ENCODE measurements at regions not wholly inside any gene's neighbourhood (a gene's known extent, or its start where the extent isn't known, plus 50 kb on each side); places are given as distances from the start of the nearest gene placed in this dataset.

DNA sequence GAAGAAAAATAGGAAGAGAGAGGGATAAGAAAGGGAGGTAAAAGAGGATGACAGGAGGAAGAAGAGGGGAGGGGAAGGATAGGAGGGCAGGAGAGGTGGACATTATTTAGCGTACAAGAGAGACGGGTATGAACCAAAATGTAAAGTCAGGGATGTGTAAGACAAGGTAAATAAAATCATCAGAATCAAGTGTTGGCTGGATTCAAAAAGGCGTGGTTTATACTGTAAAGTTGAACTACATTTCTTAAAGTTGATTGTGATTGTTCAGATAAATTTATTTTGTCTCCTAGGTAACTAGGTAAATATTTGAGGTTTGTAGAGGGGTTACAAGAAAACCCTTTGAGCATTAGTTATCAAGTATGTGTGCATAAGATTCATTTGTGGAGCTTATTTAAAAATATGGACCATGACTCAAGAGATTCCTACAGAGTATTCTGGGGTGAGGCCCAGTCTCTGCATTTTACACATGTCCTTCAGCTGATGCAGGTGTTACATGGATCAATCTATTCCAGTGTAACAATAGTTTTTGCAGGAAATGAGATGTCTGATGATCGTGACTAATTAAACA lies 512.1 kb upstream of the MBL2 start:
- Mint-ChIP-seq H3K27ac (ENCODE audit: unreplicated experiment) (no peak overlapping the region), H3K9me3 (ENCODE audit: unreplicated experiment) (no peaks in the 10 kb centered on the region), H3K36me3 (ENCODE audit: insufficient read depth, unreplicated experiment) (no peaks in the 10 kb centered on the region), H3K4me1 (ENCODE audit: low read depth, unreplicated experiment) (peaks cover 7% of the 10 kb centered on the region), H3K4me3 (ENCODE audit: unreplicated experiment) (no peak overlapping the region), H3K27me3 (ENCODE audit: insufficient read depth, unreplicated experiment) (peaks cover 6% of the 10 kb centered on the region)
- CTCF ChIA-PET: no interaction called here
- no peak for TF ChIP-seq CTCF (IDR thresholded peaks at IDR 0.05; ENCODE audit: insufficient read depth in 1 of 2, low read depth in 1 of 2, low read length in 1 of 2, severe bottlenecking in 1 of 2, unreplicated experiment in 1 of 2)
- no peak for DNase-seq
- Histone ChIP-seq H3K27me3 (replicated peaks; ENCODE audit: control insufficient read depth, insufficient read depth, low read length) (no peaks in the 10 kb centered on the region), H3K36me3 (ENCODE audit: control insufficient read depth, insufficient read depth, low read length) (no peaks in the 10 kb centered on the region), H3K9me3 (no peaks in the 10 kb centered on the region), H3K4me3 (ENCODE audit: low read depth, low read length) (no peak overlapping the region), H3K4me1 (no peaks in the 10 kb centered on the region)
- intact Hi-C loops (cut with micrococcal nuclease; ENCODE audit: unreplicated experiment): no loop called here
- BruUV-seq (replicated peaks): no TSS peak
- POLR2A ChIA-PET: no interaction called here

DNA sequence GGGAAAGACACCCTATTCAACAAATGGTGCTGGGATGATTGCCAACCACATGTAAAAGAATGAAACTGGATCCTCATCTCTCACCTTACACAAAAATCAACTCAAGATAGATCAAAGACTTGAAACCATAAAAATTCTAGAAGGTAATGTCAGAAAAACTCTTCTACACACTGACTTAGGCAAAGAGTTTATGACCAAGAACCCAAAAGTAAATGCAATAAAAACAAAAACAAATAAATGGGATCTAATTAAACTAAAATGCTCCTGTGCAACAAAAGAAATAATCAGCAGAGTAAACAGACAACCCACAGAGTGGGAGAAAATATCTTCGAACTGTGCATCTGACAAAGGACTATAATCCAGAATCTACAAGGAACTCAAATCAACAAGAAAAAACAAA lies 504.2 kb upstream of the MBL2 start:
- no peaks in the 10 kb centered on the region for H3K27me3 ChIP-seq (replicated peaks; ENCODE audit: control insufficient read depth, insufficient read depth, low read length)
- peaks cover 9% of the 10 kb centered on the region; the same call in 1 of the 2 replicates for H3K4me1 ChIP-seq
- DNase-seq: no peak
- no TSS peak for BruUV-seq (replicated peaks)
- Mint-ChIP-seq H3K4me1 (ENCODE audit: low read depth, unreplicated experiment) (no peaks in the 10 kb centered on the region), H3K4me3 (ENCODE audit: unreplicated experiment) (no peak overlapping the region), H3K9me3 (ENCODE audit: unreplicated experiment) (peaks cover 11% of the 10 kb centered on the region), H3K27ac (ENCODE audit: unreplicated experiment) (no peak overlapping the region), H3K27me3 (ENCODE audit: insufficient read depth, unreplicated experiment) (peaks cover 3% of the 10 kb centered on the region), H3K36me3 (ENCODE audit: insufficient read depth, unreplicated experiment) (no peaks in the 10 kb centered on the region)
- H3K4me3 ChIP-seq (ENCODE audit: low read depth, low read length): no peak overlapping the region
- ChIA-PET POLR2A (no interaction called here), CTCF (no interaction called here)
- intact Hi-C loops (cut with micrococcal nuclease; ENCODE audit: unreplicated experiment): no loop called here
- no peaks in the 10 kb centered on the region for H3K36me3 ChIP-seq (ENCODE audit: control insufficient read depth, insufficient read depth, low read length)
- no peak for TF ChIP-seq CTCF (IDR thresholded peaks at IDR 0.05; ENCODE audit: insufficient read depth in 1 of 2, low read depth in 1 of 2, low read length in 1 of 2, severe bottlenecking in 1 of 2, unreplicated experiment in 1 of 2)
- H3K9me3 ChIP-seq: no peaks in the 10 kb centered on the region

DNA sequence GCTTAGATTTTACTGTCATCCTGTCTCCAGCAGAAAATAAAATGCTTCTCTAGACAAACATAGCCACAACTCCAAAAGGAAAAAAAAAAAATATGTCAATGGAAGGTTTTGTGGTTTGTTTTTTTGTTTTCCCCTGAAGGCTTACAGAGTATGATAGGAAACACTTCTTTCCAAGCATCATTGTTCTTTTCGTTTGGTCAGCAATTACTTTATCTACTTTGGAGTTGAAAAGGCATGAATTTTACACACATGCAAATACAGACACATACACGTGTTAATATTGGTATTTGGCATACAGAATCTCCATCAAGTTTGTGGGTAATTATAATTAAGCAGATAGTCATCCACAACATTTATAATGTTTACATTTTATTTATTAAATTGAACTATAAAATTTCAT lies 496.9 kb upstream of the MBL2 start:
- no peak overlapping the region for H3K4me3 ChIP-seq (ENCODE audit: low read depth, low read length)
- H3K4me1 Mint-ChIP-seq (ENCODE audit: low read depth, unreplicated experiment): no peaks in the 10 kb centered on the region
- no peaks in the 10 kb centered on the region for H3K36me3 ChIP-seq (ENCODE audit: control insufficient read depth, insufficient read depth, low read length)
- ChIA-PET CTCF (no interaction called here), POLR2A (no interaction called here)
- H3K4me1 ChIP-seq: no peaks in the 10 kb centered on the region
- no TSS peak for BruUV-seq (replicated peaks)
- H3K27ac Mint-ChIP-seq (ENCODE audit: unreplicated experiment): no peak overlapping the region
- no peak for DNase-seq
- intact Hi-C loops (cut with micrococcal nuclease; ENCODE audit: unreplicated experiment): no loop called here
- no peaks in the 10 kb centered on the region for H3K27me3 ChIP-seq (replicated peaks; ENCODE audit: control insufficient read depth, insufficient read depth, low read length)
- peaks cover 3% of the 10 kb centered on the region for H3K9me3 Mint-ChIP-seq (ENCODE audit: unreplicated experiment)
- no peak for TF ChIP-seq CTCF (IDR thresholded peaks at IDR 0.05; ENCODE audit: insufficient read depth in 1 of 2, low read depth in 1 of 2, low read length in 1 of 2, severe bottlenecking in 1 of 2, unreplicated experiment in 1 of 2)
- H3K36me3 Mint-ChIP-seq (ENCODE audit: insufficient read depth, unreplicated experiment): no peaks in the 10 kb centered on the region
- H3K27me3 Mint-ChIP-seq (ENCODE audit: insufficient read depth, unreplicated experiment): no peaks in the 10 kb centered on the region
- no peak overlapping the region for H3K4me3 Mint-ChIP-seq (ENCODE audit: unreplicated experiment)
- H3K9me3 ChIP-seq: no peaks in the 10 kb centered on the region
